AG04450 (cell line): ENCODE measurements at regions not wholly inside any gene's neighbourhood (a gene's known extent, or its start where the extent isn't known, plus 50 kb on each side); places are given as distances from the start of the nearest gene placed in this dataset.

Experiments
- CTCF ChIA-PET: fragments of 300-600, 350-600 bp; formaldehyde crosslinking; extraction: SDS; loops from one replicate; lab custom pipeline; 2022; ENCODE audit warnings: antibody characterized with exemption, inconsistent platforms; lab: Charles Lee
- POLR2A ChIA-PET: fragments of 350-600 bp; formaldehyde crosslinking; extraction: SDS; loops from one replicate; lab custom pipeline; 2021; ENCODE audit warnings: antibody characterized with exemption, inconsistent platforms; lab: Yijun Ruan, JAX
- DNase-seq: peaks from one replicate; pipeline ENCODE4 v3.0.0-alpha.2; 2011; ENCODE audit warnings: low read depth, low spot score
- H3K27ac ChIP-seq: one replicate; pipeline ENCODE4 v1.5.1; 2012; ENCODE audit warnings: low read depth, low read length, control low read depth
- H3K27me3 ChIP-seq: one replicate; pipeline ENCODE4 v1.6.0; 2012; ENCODE audit warnings: low read length; ENCODE audit not compliant: control insufficient read depth, insufficient read depth
- H3K4me3 ChIP-seq: 2 replicates; pipeline ENCODE4 v1.5.1; 2011; ENCODE audit warnings: mild to moderate bottlenecking, low read depth, low read length, control low read depth
- H3K9me3 ChIP-seq: 2 replicates; pipeline ENCODE4 v1.5.1; 2012; ENCODE audit warnings: low read length; ENCODE audit not compliant: control insufficient read depth, insufficient read depth
- CTCF ChIP-seq: IDR thresholded peaks from 2 replicates; pipeline ENCODE4 v1.5.1; 2011; ENCODE audit warnings: low read depth, low read length, control low read depth, inconsistent platforms

DNA sequence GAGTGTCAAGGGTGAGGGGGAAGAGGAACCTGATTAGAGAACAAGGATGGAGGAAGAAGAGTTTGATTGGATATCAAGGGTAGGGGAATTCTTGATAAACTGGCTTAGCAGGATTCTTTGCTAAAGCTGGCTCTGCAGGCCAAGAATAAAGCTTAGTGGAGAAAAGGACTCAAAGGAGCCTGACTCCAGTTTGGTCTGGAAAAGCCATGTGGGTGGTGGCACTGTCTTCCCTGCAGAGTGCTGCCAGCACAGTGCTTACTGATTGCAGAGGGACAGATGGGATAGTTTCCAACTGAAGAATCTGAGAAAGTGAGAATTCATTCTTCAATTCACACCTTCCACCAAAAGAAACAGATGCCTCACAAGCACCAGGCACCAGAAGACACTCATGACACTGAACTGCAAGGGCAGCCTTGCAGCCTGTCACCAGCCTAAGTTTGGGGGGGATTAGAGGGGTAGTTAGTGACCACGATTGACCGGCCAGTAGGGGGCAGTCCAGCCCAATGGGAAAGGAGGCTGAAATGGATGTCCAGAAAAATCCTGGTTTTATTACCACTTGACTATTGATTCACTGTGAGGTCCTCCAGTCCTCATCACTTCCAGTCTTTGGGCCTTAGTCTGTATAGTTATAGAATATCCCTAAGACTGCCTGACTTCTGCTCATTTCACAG lies 334.5 kb downstream of the SMAD2 start:
- no peak for DNase-seq
- no peak for TF ChIP-seq CTCF
- Histone ChIP-seq H3K27ac (no peak overlapping the region), H3K9me3 (peaks cover 6% of the 10 kb centered on the region), H3K27me3 (no peaks in the 10 kb centered on the region), H3K4me3 (no peak overlapping the region)
- ChIA-PET POLR2A (no interaction called here), CTCF (no interaction called here)

DNA sequence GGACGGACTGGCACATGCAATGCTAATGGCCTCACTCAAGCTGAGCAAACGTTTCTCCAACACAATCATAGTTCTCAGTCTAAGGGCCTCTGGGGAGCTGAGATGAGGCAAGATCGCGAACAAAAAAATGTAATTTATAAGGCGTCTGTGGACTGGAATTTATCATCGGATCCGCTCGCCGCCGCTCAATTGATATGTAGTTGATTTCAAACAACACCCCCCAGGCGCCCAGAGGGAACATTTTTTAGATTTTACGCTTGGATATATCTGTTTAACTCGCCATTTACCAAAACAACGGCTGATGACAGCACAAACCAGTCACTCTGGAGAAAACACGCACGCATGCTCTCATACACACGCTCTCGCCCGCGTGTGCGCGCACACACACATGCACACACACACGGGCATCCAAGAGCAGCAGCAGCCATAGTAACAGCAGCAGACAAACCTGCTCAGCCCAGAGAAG lies 335.8 kb downstream of the SMAD2 start:
- no peaks in the 10 kb centered on the region for H3K27me3 ChIP-seq
- CTCF ChIA-PET: no interaction called here
- TF ChIP-seq CTCF: no peak
- DNase-seq: no peak
- no peak overlapping the region for H3K4me3 ChIP-seq
- no peak overlapping the region for H3K27ac ChIP-seq
- peaks cover 6% of the 10 kb centered on the region for H3K9me3 ChIP-seq
- POLR2A ChIA-PET: no interaction called here

DNA sequence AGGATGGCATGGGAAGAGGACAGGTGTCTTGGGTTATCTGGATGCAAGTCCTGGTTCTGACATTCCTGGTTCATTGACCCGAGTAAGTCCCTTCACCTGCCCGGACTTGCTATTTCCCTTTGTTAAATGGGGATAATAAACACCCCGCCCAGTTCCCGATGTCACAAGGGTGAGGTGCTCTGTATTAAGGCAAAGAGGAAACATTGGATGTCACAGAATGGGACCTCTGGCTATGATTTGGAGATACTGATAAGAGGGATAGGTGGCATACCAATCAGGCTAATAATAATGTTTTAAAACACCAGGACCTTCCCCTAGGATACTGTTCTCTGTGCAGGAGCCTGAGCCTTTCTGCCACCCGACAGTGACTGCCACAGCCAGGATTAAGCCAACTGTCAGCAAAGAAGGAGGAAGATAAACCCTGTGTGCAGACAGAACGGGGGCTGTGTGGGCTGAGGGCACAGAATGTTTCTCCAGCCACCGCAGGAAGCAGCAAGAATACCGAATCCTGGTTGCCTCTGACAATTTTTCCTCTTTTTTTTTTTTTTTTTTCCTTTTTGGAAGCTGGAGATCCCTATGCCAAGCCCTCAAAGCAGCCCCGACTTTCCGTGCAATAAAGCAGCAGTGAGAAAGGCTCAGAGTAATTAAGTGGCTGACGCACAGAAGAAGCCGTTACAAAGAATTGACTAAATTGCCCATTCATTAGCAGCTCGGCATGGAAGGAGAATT lies 336.6 kb downstream of the SMAD2 start:
- ChIA-PET CTCF (no interaction called here), POLR2A (no interaction called here)
- Histone ChIP-seq H3K27ac (no peak overlapping the region), H3K9me3 (peaks cover 6% of the 10 kb centered on the region), H3K27me3 (no peaks in the 10 kb centered on the region), H3K4me3 (no peak overlapping the region)
- TF ChIP-seq CTCF: no peak
- no peak for DNase-seq

- no peak overlapping the region for H3K4me3 ChIP-seq
- TF ChIP-seq CTCF: no peak
- H3K27ac ChIP-seq: no peak overlapping the region
- ChIA-PET POLR2A (no interaction called here), CTCF (no interaction called here)
- H3K9me3 ChIP-seq: peaks cover 10% of the 10 kb centered on the region
- DNase-seq: no peak
- H3K27me3 ChIP-seq: no peaks in the 10 kb centered on the region
Observed at GRCh38 chr18:47591429-47591828, 339.0 kb downstream of the SMAD2 start.

- Histone ChIP-seq H3K27me3 (no peaks in the 10 kb centered on the region), H3K9me3 (peaks cover 3% of the 10 kb centered on the region; the same call in 1 of the 2 replicates), H3K27ac (no peak overlapping the region), H3K4me3 (no peak overlapping the region)
- POLR2A ChIA-PET: no interaction called here
- CTCF ChIA-PET: no interaction called here
- no peak for TF ChIP-seq CTCF
- DNase-seq: no peak
Observed at GRCh38 chr18:47587587-47587986, 336.1 kb upstream of the SKOR2 start.
